ENCODE measurements at regions not wholly inside any gene's neighbourhood (a gene's known extent, or its start where the extent isn't known, plus 50 kb on each side); places are given as distances from the start of the nearest gene placed in this dataset.
"Not testable (repeated sequence)": the region's sequence is repeated elsewhere in the genome, so short reads cannot be mapped to it uniquely, and the experiment has no call there.

- peak; percentile 61 for FAIRE-seq
Measured at GRCh38 chr13:33634546-33634982, 183.4 kb upstream of the RFC3 start.

GRCh38 chr13:33636243-33636642 is 181.7 kb upstream of the RFC3 start:
- no peak for FAIRE-seq

GRCh38 chr13:33636955-33637670 is 180.8 kb upstream of the RFC3 start:
- FAIRE-seq = no peak

- no peak for FAIRE-seq
Measured at GRCh38 chr13:33637978-33638743, 179.8 kb upstream of the RFC3 start.

GRCh38 chr13:33639158-33639557 is 178.8 kb upstream of the RFC3 start:
- no peak for FAIRE-seq

GRCh38 chr13:33639626-33640080 is 178.3 kb upstream of the RFC3 start:
- FAIRE-seq = no peak

- FAIRE-seq = no peak
Measured at GRCh38 chr13:33640832-33641231, 177.1 kb upstream of the RFC3 start.

- peak; percentile 99 for FAIRE-seq
Measured at GRCh38 chr13:33642374-33643065, 175.4 kb upstream of the RFC3 start.

- peak; percentile 90 for FAIRE-seq
Measured at GRCh38 chr13:33644581-33645543, 173.1 kb upstream of the RFC3 start.

- no peak for FAIRE-seq
Measured at GRCh38 chr13:33645591-33646554, 172.1 kb upstream of the RFC3 start.

- FAIRE-seq = peak; percentile 100
Measured at GRCh38 chr13:33649212-33649878, 168.6 kb upstream of the RFC3 start.

GRCh38 chr13:33651766-33652165 is 166.2 kb upstream of the RFC3 start:
- peak; percentile 12 for FAIRE-seq

GRCh38 chr13:33657274-33657673 is 160.7 kb upstream of the RFC3 start:
- FAIRE-seq = no peak

GRCh38 chr13:33659466-33659865 is 158.5 kb upstream of the RFC3 start:
- FAIRE-seq = no peak

- FAIRE-seq = no peak
Measured at GRCh38 chr13:33659894-33660293, 158.1 kb upstream of the RFC3 start.

- FAIRE-seq = no peak
Measured at GRCh38 chr13:33662392-33662791, 155.6 kb upstream of the RFC3 start.

- FAIRE-seq = no peak
Measured at GRCh38 chr13:33665626-33666175, 152.2 kb upstream of the RFC3 start.

- no peak for FAIRE-seq
Measured at GRCh38 chr13:33671560-33671959, 146.4 kb upstream of the RFC3 start.

- FAIRE-seq = not testable (repeated sequence)
Measured at GRCh38 chr13:33672022-33672421, 145.9 kb upstream of the RFC3 start.
